ENCODE measurements at regions not wholly inside any gene's neighbourhood (a gene's known extent, or its start where the extent isn't known, plus 50 kb on each side); places are given as distances from the start of the nearest gene placed in this dataset.

DNA sequence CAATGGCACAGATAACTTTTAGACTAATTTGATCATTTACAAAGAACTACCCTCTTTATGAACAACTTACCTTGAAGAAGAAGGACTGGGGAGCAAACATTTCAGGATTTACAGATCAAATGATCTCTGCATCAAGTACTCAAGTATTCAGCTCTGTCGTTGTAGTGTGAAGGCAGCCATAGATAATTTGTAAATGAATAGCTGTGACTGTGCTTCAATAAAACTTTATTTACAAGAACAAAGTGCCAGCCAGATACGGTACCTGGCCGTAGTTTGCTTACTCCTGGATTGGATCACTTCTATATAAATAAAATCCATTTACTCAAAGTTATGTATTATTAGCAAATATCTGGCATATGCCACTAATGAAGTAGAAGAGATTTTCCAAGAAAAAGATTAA, 388.2 kb upstream of the SEMA3A start:
- no peak overlapping the region for H3K27ac ChIP-seq
- DNase-seq = no peak
- H3K9me3 ChIP-seq (replicated peaks in 1 of 3) = no peaks in the 10 kb centered on the region
- no peak for TF ChIP-seq POLR2A (IDR thresholded peaks at IDR 0.05)
- TF ChIP-seq CTCF (IDR thresholded peaks at IDR 0.05) = no peak
- no peak overlapping the region for H3K4me3 ChIP-seq
- H3K36me3 ChIP-seq (replicated peaks in 1 of 2) = no peaks in the 10 kb centered on the region
- H3K4me1 ChIP-seq (replicated peaks in 1 of 2) = no peaks in the 10 kb centered on the region
- intact Hi-C loops (cut with DNase I) = no loop called here
- no peaks in the 10 kb centered on the region for H3K27me3 ChIP-seq
- WGBS, 4 donors = 86 to 89% (median 89%) methylated on average over 3 of the region's 3 CpGs

DNA sequence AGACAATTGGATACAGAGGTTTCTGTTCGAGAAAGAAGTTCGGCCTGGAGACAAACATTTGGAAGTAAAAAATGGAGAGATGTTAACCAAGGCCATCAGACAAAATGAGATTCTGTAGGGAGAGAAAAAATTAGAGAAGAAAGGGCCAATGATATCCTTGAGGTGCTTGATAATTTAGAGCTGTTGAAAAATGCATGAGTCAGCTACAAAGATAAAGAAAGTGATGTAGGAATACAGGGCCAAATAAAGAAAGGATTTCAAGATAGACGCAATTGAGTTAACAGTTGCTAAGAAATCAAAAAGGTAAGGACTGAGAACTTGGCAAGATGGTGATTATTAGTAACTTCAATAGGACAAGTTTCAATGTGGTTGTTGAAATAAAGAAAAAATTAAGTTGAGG, 384.2 kb upstream of the SEMA3A start:
- Histone ChIP-seq H3K27ac (no peak overlapping the region), H3K36me3 (replicated peaks in 1 of 2) (no peaks in the 10 kb centered on the region), H3K4me1 (replicated peaks in 1 of 2) (no peaks in the 10 kb centered on the region), H3K4me3 (no peak overlapping the region), H3K27me3 (no peaks in the 10 kb centered on the region), H3K9me3 (replicated peaks in 1 of 3) (no peaks in the 10 kb centered on the region)
- TF ChIP-seq CTCF (IDR thresholded peaks at IDR 0.05) (no peak), POLR2A (IDR thresholded peaks at IDR 0.05) (no peak)
- 81 to 87% (median 83%) methylated on average over 3 of the region's 3 CpGs for WGBS, 4 donors
- DNase-seq = no peak
- intact Hi-C loops (cut with DNase I) = no loop called here

DNA sequence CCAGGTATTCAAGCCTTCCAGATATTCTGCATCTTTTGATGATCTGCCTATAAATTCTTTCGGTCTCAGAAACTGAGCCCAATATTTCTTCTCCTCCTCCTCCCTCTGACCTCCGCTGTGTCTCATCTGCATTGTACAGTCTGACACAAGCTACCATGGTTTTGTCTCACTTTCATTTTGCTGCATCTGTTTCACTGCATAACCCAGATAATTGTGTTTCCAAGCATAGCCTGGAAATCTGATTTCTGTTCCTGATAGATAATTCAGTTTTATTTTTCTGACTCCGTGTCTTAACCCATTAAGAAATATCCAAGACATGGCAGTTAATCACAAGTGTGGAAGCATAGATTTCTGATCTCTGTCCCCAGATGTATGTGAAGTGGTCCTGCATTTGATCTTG, 374.2 kb upstream of the SEMA3A start:
- intact Hi-C loops (cut with DNase I) = no loop called here
- no peak overlapping the region for H3K4me3 ChIP-seq
- no peaks in the 10 kb centered on the region for H3K36me3 ChIP-seq (replicated peaks in 1 of 2)
- H3K9me3 ChIP-seq (replicated peaks in 1 of 3) = no peaks in the 10 kb centered on the region
- TF ChIP-seq CTCF (IDR thresholded peaks at IDR 0.05) = no peak
- TF ChIP-seq POLR2A (IDR thresholded peaks at IDR 0.05) = no peak
- WGBS, 4 donors = 78 to 88% (median 81%) methylated on average over 3 of the region's 3 CpGs
- H3K27ac ChIP-seq = no peak overlapping the region
- no peaks in the 10 kb centered on the region for H3K27me3 ChIP-seq
- no peak for DNase-seq
- no peaks in the 10 kb centered on the region for H3K4me1 ChIP-seq (replicated peaks in 1 of 2)

- H3K9me3 ChIP-seq (replicated peaks in 1 of 3) = no peaks in the 10 kb centered on the region
- WGBS, 4 donors = 63 to 78% (median 75%) methylated on average over 2 of the region's 2 CpGs
- no peaks in the 10 kb centered on the region for H3K4me1 ChIP-seq (replicated peaks in 1 of 2)
- TF ChIP-seq POLR2A (IDR thresholded peaks at IDR 0.05) (no peak), CTCF (IDR thresholded peaks at IDR 0.05) (no peak)
- H3K36me3 ChIP-seq (replicated peaks in 1 of 2) = no peaks in the 10 kb centered on the region
- no peaks in the 10 kb centered on the region for H3K27me3 ChIP-seq
- no peak overlapping the region for H3K4me3 ChIP-seq
- DNase-seq = no peak
- intact Hi-C loops (cut with DNase I) = no loop called here
- H3K27ac ChIP-seq = no peak overlapping the region
These were observed 370.9 kb upstream of the SEMA3A start for GRCh38 chr7:84565345-84566074.
